ENCODE measurements at regions not wholly inside any gene's neighbourhood (a gene's known extent, or its start where the extent isn't known, plus 50 kb on each side); places are given as distances from the start of the nearest gene placed in this dataset.
"Not testable (repeated sequence)": the region's sequence is repeated elsewhere in the genome, so short reads cannot be mapped to it uniquely, and the experiment has no call there.

DNA sequence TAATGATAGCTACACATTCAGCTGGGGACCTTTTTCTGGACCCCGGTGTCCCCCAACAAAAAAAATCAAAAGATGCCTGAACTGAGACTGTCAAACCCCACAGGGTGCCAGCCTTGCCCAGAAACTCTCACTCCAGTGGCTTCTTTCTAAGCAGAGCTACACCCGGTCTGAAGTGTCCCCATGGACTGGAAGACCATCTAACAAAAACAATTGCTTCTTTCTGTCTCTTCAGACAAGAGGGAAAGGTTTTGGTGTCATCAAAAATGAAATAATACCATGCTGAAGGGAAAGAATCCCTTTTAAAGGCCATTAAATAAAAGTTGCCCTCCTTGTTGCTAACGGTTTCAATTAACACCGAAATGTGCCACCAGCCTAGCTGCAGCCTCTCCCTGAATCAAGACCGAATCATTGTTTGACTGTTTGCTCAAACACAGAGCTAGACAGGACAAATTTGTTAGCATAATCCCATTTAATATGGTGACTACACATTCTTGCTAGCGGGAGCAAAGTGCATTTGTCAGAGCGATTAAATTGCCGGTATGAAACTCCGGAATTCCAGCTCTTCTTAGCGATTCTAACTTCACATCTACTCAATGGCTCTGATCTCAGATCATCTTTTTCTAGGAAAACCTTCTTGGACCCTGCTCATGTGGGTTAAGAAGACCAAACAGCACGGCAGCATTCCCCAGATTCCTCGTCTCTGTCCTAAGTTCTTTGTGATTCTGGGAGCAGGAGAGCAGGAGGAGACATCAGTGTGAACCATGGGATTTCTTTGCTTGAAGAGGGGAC, 397.5 kb upstream of the PRKCQ start:
- DNase-seq = no peak

DNA sequence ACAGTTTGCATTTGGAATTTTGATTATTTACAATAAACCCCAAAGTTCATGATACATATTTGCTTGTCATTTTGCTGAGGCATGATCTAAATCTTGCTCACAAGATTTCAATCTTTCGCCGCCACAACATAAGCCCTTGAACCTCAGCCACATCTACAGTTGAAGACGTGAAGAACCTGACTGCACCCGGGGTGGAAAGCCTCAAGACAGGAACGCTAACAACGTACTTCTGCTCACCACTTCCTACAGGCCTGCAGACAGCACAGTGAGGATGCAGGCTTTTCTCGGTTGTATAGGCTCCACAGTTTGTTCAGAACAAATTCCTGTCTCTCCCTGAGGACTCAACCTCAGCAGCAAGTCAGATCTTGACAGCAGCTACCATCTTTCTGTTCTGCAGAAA, 393.8 kb upstream of the PRKCQ start:
- DNase-seq = no peak

GRCh38 chr10:6972226-6972625, 392.1 kb upstream of the PRKCQ start:
- DNase-seq = no peak

GRCh38 chr10:6969659-6970058, 389.6 kb upstream of the PRKCQ start:
- no peak for DNase-seq

- no peak for DNase-seq
Observed at GRCh38 chr10:6964543-6964942, 384.5 kb upstream of the PRKCQ start.

DNA sequence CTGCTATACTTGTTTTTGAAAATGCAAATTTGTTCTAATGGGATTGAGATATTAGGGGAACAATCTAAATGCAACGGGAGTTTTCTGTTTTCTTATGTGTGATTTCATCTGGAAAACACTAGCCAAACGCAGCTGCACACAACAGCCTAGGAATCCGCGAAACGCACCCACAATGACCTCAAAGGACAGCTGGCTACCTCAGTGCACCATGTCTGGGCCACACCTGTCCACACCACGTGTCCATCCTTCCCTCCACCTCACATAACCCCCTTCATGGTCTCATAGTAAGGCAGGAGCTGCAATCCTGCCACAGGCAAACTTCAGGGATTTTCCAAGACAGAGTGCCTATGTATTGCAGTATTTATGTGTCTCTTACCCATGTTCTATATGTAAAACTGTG, 382.5 kb upstream of the PRKCQ start:
- DNase-seq = no peak

- DNase-seq = no peak
Observed at GRCh38 chr10:6958711-6959110, 378.6 kb upstream of the PRKCQ start.

DNA sequence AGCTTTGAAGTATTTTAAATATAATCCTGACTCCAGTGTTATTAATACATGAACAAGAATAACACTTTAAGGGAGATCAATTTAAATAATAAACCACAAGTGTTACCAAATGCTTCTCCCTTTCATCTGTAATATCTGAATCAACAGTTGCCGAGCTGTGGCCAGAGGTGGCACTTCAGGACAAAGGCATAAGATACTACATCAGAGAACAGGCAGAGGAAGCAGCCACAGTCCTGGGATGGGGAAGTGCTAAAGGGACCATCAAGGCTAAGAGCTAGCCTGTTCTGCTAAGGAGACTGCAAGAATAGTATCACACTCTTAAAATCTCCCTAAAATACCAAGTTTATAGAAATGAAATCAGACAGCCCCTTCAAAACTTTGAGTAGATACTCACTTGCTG, 378.2 kb upstream of the PRKCQ start:
- no peak for DNase-seq

DNA sequence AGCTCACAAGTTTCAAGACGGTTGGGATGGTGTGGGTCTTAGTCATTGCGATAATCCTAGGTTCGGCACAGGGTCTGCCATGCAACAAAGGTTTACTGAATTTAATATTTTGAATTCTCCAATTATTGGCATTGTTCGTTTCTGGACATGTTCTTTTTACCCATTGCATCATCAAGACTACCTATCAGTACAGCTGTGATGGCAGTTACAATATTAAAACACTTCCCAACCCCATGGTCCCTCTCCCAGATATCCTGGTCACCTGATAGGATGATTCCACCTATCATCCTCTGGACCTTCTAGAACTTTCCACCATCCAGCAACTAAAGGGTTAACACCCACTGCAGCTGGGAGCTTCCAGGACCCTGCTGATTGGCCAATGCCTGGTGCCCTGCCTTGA, 377.8 kb upstream of the PRKCQ start:
- no peak for DNase-seq

GRCh38 chr10:6956562-6956961, 376.5 kb upstream of the PRKCQ start:
- no peak for DNase-seq

GRCh38 chr10:6953271-6953801, 373.3 kb upstream of the PRKCQ start:
- no peak for DNase-seq

- DNase-seq = no peak
Observed at GRCh38 chr10:6951732-6952131, 371.7 kb upstream of the PRKCQ start.

DNA sequence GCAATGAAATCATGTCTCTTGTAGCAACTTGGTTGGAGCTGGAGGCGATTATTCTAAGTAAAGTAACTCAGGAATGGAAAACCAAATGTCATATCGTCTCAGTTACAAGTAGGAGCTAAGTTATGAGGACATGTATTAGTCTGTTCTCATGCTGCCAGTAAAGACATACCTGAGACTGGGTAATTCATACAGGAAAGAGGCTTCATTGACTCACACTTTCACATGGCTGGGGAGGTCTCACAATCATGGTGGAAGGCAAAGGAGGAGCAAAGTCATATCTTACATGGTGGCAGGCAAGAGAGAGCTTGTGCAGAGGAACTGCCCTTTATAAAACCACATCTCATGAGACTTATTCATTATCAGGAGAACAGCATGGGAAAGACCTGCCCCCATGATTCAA, 370.1 kb upstream of the PRKCQ start:
- DNase-seq = no peak

DNA sequence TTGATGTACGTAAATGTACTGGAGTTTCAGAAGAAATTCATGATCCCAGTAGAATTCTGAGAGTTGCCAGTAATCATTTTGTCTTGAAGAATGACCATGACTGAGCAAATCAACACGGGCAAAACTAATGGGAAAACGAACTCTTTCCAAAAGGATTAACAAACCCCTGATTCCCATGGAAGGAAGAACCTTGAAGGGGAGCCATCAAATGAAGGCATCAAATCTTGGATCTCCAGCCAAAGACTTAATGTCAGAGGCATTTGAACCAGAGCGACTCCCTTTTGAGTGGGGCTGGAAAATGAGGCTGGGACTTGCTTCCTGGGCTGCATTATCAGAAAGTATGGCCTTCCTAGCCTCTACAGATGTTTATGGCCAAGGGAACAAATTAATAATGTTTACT, 364.4 kb upstream of the PRKCQ start:
- no peak for DNase-seq

DNA sequence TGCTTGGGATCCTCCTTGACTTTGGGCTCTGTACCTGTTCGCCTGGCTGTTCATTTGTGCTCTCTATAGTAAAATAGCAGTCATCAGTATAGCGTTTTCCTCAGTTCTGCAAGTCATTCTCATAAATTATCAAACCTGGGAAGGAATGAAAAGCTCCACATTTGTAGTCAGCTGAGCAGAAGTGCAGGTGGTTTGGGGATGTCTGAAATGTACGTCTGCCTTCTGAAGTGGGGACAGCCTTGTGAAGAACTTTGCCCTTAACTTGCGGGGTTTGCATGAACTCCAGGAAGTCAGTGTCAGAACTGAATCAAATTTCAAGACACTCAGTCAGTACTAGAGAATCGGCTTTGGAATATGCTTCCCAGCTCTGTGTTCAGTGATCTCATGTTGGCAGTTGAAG, 358.3 kb upstream of the PRKCQ start:
- no peak for DNase-seq

GRCh38 chr10:6936931-6937330, 356.9 kb upstream of the PRKCQ start:
- no peak for DNase-seq

GRCh38 chr10:6929148-6929830, 349.2 kb upstream of the PRKCQ start:
- no peak for DNase-seq

DNA sequence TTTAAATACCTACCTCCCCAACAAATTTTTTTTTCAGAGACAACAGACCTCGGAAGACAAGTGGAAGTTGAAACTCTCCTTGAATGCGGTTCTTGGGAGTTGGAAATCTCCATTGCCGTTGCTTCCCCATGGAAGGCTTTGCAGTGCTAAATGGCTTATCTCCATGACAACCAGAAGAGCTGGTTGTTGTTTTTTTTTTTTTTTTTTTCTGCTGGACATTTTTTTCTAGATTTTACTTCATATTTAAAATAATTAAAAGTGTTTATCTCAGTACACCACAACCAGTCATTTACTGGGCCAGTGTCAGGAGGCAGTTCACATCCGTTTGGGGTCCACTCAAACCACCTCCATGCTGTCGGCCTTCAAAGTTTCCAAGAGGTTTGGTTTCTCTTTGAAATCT, 348.5 kb upstream of the PRKCQ start:
- DNase-seq = no peak

DNA sequence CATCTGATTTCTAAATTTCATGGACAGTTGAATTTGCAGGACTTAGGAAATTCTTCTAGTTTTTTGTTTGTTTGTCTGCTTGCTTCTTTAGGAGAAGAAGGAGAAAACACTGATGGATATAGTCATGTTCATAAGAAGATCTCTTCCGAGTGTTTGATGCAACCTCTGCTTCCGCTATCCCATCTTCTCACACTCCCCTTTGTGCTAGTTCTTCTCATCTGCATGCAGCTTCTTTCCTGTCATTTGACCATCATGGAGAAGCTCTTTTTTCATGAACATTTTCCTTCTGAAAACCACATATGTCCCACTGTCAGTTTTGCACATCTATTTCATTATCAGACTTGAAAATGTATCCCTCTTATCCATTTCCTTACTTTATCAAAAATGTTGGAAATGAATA, 346.9 kb upstream of the PRKCQ start:
- DNase-seq = no peak

GRCh38 chr10:6925146-6925545, 345.1 kb upstream of the PRKCQ start:
- no peak for DNase-seq

GRCh38 chr10:6924166-6924565, 344.1 kb upstream of the PRKCQ start:
- no peak for DNase-seq

GRCh38 chr10:6921026-6921425, 340.9 kb upstream of the PRKCQ start:
- DNase-seq = not testable (repeated sequence)

DNA sequence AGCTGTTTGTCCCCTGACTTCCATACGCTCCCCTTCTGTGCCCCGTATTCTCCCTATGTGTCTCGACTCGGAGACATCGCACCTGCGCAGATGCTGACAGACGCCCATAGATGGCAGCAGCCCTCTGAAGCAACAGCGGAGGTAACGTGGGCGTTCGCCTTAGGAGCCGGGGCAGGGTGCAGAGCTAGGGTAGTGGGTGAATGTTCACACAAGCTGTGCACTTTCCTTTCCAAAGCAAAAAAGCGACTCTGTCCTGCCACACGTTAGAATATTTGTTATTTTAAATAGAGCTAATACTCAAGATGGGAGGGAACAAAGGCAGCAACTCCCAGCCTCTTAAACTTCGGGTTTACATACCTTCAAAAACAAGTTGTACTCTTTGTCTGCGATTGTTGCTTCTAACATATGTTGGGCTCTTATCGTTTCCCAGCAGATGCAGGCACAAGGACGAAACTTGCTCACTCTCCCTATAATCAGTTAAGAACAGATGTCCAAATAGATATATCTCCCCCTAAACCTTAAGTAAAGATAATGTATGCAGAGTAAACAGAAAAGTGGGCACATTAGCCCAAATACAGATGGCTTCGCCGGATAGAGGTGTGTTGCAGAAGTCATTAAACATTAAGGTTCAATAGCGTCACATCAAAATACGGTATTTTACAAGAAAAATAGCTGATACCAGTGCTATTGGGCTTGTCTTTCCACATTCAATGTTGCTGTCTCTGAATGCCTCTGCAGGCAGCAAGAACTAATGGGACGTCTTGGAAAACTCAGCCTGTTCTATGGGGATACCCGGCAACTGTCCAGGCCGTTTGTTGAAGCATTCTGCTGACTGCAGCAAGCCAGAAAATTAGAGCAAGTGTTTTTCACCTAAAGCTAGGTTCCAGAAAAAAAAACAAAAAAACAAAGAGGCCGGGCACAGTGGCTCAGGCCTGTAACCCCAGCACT, 340.3 kb upstream of the PRKCQ start:
- DNase-seq = peak; percentile 75

All from activated T-cell treated with anti-CD3 and anti-CD28 coated beads, Interleukin-2, amount 50 U/mL, for 1 hour (primary cell).